ENCODE measurements at regions not wholly inside any gene's neighbourhood (a gene's known extent, or its start where the extent isn't known, plus 50 kb on each side); places are given as distances from the start of the nearest gene placed in this dataset.

GRCh38 chr9:684054-684890, 157.2 kb upstream of the DMRT1 start:
- no peak for TF ChIP-seq Cebpa-rat (IDR thresholded peaks at IDR 0.05)
- no peaks in the 10 kb centered on the region for H3K27me3 ChIP-seq
- H3K9me3 ChIP-seq (replicated peaks in 1 of 11), result no peaks in the 10 kb centered on the region
- no peak overlapping the region for H3K4me3 ChIP-seq
- H4K20me1 ChIP-seq, result no peaks in the 10 kb centered on the region
- H3K9ac ChIP-seq, result no peak overlapping the region
- H3K27ac ChIP-seq, result no peak overlapping the region
- H3K4me1 ChIP-seq, result peaks cover 0 to 17% (median 10%) of the 10 kb centered on the region in 10 experiments; a peak in 19 of 20 replicates
- peak overlapping the region in 2 of 11 experiments; percentile 11 to 28; a peak in 3 of 22 replicates for H3K4me2 ChIP-seq
- H3K36me3 ChIP-seq, result no peaks in the 10 kb centered on the region

GRCh38 chr9:684941-685340, 156.6 kb upstream of the DMRT1 start:
- no peaks in the 10 kb centered on the region for H3K9me3 ChIP-seq (replicated peaks in 1 of 11)
- no peak overlapping the region; a peak in 1 of 22 replicates for H3K27ac ChIP-seq
- H3K36me3 ChIP-seq, result no peaks in the 10 kb centered on the region
- peaks cover 0 to 17% (median 10%) of the 10 kb centered on the region in 10 experiments; a peak in 19 of 20 replicates for H3K4me1 ChIP-seq
- H3K27me3 ChIP-seq, result no peaks in the 10 kb centered on the region
- no peak overlapping the region for H3K4me3 ChIP-seq
- peak overlapping the region in 2 of 11 experiments; percentile 11 to 28; a peak in 3 of 22 replicates for H3K4me2 ChIP-seq
- H4K20me1 ChIP-seq, result no peaks in the 10 kb centered on the region
- no peak for TF ChIP-seq Cebpa-rat (IDR thresholded peaks at IDR 0.05)
- H3K9ac ChIP-seq, result no peak overlapping the region

DNA sequence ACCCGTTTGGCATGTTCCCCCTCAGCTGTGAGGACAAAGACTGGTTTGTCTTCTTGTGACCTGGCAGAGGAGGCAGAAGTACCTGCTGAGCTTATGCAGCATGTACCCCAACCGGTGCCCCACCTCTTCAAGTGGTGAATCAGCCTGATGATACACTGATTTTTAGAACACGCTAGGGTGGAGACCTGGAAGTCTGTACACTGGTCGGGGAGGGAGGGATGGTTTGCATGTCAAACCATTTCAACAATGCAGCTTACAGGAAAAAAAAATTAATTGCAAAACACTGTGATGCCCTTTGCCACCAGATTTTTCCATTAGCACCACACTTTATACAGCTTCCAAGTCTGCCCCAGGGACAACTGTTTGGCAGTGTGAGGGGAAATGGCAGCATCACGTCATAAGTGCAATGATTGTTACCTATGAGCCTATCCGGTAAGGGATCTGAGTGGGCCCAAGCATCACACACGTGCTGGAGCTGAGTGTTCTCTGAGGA, 155.1 kb upstream of the DMRT1 start:
- Histone ChIP-seq H3K27me3 (no peaks in the 10 kb centered on the region), H3K4me2 (no peak overlapping the region), H3K27ac (no peak overlapping the region), H3K9me3 (replicated peaks in 1 of 11) (no peaks in the 10 kb centered on the region), H3K9ac (no peak overlapping the region), H3K4me1 (peaks cover 0 to 17% (median 10%) of the 10 kb centered on the region in 10 experiments; a peak in 19 of 20 replicates), H3K36me3 (no peaks in the 10 kb centered on the region), H3K4me3 (no peak overlapping the region), H4K20me1 (no peaks in the 10 kb centered on the region)
- TF ChIP-seq Cebpa-rat (IDR thresholded peaks at IDR 0.05), result no peak

- Histone ChIP-seq H3K27me3 (no peaks in the 10 kb centered on the region), H3K9ac (no peak overlapping the region)
Observed at GRCh38 chr9:687034-687785, 154.3 kb upstream of the DMRT1 start.

GRCh38 chr9:687994-688393, 153.5 kb upstream of the DMRT1 start:
- H3K9me3 ChIP-seq (replicated peaks in 1 of 11), result no peaks in the 10 kb centered on the region
- H3K36me3 ChIP-seq, result no peaks in the 10 kb centered on the region
- TF ChIP-seq Cebpa-rat (IDR thresholded peaks at IDR 0.05), result no peak
- peaks cover 4 to 21% (median 13%) of the 10 kb centered on the region in 10 experiments for H3K4me1 ChIP-seq
- H3K27ac ChIP-seq, result no peak overlapping the region
- H3K27me3 ChIP-seq, result no peaks in the 10 kb centered on the region
- H3K9ac ChIP-seq, result no peak overlapping the region
- peak overlapping the region in 8 of 11 experiments; percentile 19 to 66 (median 56); a peak in 16 of 22 replicates for H3K4me2 ChIP-seq
- H4K20me1 ChIP-seq, result no peaks in the 10 kb centered on the region
- H3K4me3 ChIP-seq, result no peak overlapping the region

More at GRCh38 chr9:687034-687785, 154.3 kb upstream of the DMRT1 start:
- no peaks in the 10 kb centered on the region for H3K36me3 ChIP-seq
- peaks cover 0 to 17% (median 10%) of the 10 kb centered on the region in 10 experiments; a peak in 19 of 20 replicates for H3K4me1 ChIP-seq
- H3K9me3 ChIP-seq (replicated peaks in 1 of 11), result no peaks in the 10 kb centered on the region
- H3K27ac ChIP-seq, result no peak overlapping the region
- no peaks in the 10 kb centered on the region for H4K20me1 ChIP-seq
- H3K4me2 ChIP-seq, result no peak overlapping the region
- no peak overlapping the region for H3K4me3 ChIP-seq
- no peak for TF ChIP-seq Cebpa-rat (IDR thresholded peaks at IDR 0.05)

GRCh38 chr9:690517-691111, 150.9 kb upstream of the DMRT1 start:
- Histone ChIP-seq H3K4me3 (no peak overlapping the region), H3K4me2 (no peak overlapping the region), H3K27ac (no peak overlapping the region), H3K9me3 (replicated peaks in 1 of 11) (no peaks in the 10 kb centered on the region), H3K27me3 (no peaks in the 10 kb centered on the region), H3K4me1 (peaks cover 24 to 41% (median 33%) of the 10 kb centered on the region in 10 experiments), H3K36me3 (no peaks in the 10 kb centered on the region), H3K9ac (no peak overlapping the region), H4K20me1 (no peaks in the 10 kb centered on the region)
- TF ChIP-seq Cebpa-rat (IDR thresholded peaks at IDR 0.05), result no peak

DNA sequence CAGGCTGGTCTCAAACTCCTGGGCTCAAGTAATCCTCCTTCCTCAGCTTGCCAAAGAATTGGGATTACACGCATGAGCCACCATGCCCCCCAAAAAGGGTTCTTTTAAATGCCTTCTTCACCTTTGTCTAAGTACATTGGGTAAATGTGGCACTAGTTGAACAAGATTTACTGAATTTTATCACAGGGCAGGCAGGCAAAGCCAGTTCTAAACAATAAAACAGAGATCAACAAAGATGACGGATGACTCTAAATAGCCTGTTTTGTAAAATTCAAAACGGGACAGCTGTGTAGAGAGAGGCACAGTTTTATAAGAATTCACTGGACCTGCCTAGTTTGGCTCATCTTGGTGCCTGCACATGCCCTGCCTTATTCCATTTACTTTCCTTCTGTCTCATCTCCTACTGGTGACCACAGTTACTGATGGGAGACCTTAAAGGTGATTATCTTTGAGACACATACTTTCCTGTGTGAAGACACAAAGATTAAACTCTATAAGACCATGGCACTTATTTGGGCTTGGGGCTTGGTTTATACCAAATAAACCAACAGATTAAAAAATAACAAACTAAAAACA, 149.6 kb upstream of the DMRT1 start:
- H4K20me1 ChIP-seq, result no peaks in the 10 kb centered on the region
- no peaks in the 10 kb centered on the region for H3K27me3 ChIP-seq
- no peaks in the 10 kb centered on the region for H3K36me3 ChIP-seq
- no peak overlapping the region for H3K4me2 ChIP-seq
- H3K9ac ChIP-seq, result no peak overlapping the region
- H3K27ac ChIP-seq, result no peak overlapping the region
- H3K9me3 ChIP-seq (replicated peaks in 1 of 11), result no peaks in the 10 kb centered on the region
- H3K4me1 ChIP-seq, result peaks cover 24 to 52% (median 35%) of the 10 kb centered on the region in 10 experiments
- no peak overlapping the region for H3K4me3 ChIP-seq
- TF ChIP-seq Cebpa-rat (IDR thresholded peaks at IDR 0.05), result no peak

GRCh38 chr9:692636-693129, 148.8 kb upstream of the DMRT1 start:
- peak overlapping the region in 4 of 11 experiments; percentile 9 to 20 (median 14); a peak in 4 of 22 replicates for H3K27ac ChIP-seq
- no peaks in the 10 kb centered on the region for H3K27me3 ChIP-seq
- H3K4me3 ChIP-seq, result no peak overlapping the region
- peak overlapping the region; percentile 47 to 78 (median 62); a peak in 17 of 22 replicates for H3K4me2 ChIP-seq
- H3K4me1 ChIP-seq, result peaks cover 24 to 53% (median 35%) of the 10 kb centered on the region in 10 experiments
- H4K20me1 ChIP-seq, result no peaks in the 10 kb centered on the region
- no peak for TF ChIP-seq Cebpa-rat (IDR thresholded peaks at IDR 0.05)
- no peaks in the 10 kb centered on the region for H3K36me3 ChIP-seq
- H3K9ac ChIP-seq, result 0 out of 22 replicates have a peak overlapping the region, but pooled peaks of 1 of the 11 experiments have one; percentile 2
- no peaks in the 10 kb centered on the region for H3K9me3 ChIP-seq (replicated peaks in 1 of 11)

Measured in BLaER1 treated with 17β-estradiol and CSF1 and Interleukin-3, amounts not matched to agents 10 nM and 100 nM (cell line).